ENCODE measurements at regions not wholly inside any gene's neighbourhood (a gene's known extent, or its start where the extent isn't known, plus 50 kb on each side); places are given as distances from the start of the nearest gene placed in this dataset.

- TF ChIP-seq RBM34 (IDR thresholded peaks at IDR 0.05; ENCODE audit: borderline replicate concordance, insufficient read depth, low read length): no peak
- no peak for TF ChIP-seq FOXK1 (CRISPR knock-in tag; IDR thresholded peaks at IDR 0.05; ENCODE audit: borderline replicate concordance)
These were observed 407.0 kb downstream of the MED13L start (continued) for GRCh38 chr12:115870510-115870909.

DNA sequence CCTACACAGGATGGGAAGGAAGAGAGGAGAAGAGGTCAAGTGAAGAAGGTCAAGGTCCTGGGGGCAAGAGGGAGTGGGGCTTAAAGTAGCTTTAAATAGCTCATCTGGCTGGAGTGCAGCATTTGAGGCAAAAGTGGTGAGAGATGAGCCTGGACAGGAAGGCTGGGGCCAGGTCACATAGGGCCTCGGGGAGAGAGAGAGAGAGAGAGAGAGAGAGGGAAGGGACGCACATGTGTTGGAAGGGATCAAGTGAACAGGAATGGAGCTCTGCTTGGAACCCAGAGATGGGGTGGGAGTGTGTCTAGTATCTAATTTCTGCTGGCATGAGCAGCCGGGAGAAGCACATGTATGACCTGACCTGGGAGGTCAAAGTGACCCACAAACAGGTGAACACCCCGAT, 407.5 kb downstream of the MED13L start:
- ATAC-seq: no peak
- no peaks in the 10 kb centered on the region for H3K36me3 ChIP-seq (ENCODE audit: control insufficient read depth, insufficient read depth, low read length)
- H3K4me3 ChIP-seq: no peak overlapping the region
- H3K79me2 ChIP-seq (ENCODE audit: control insufficient read depth, insufficient read depth, low read length): no peaks in the 10 kb centered on the region
- H4K20me1 ChIP-seq (replicated peaks; ENCODE audit: control insufficient read depth, insufficient read depth, low read length): 0 out of 2 replicates have a peak, but pooled peaks cover 3% of the 10 kb centered on the region
- DNase-seq (ENCODE audit: extremely low read depth in 1 of 4, low spot score in 3 of 4): no peak
- in situ Hi-C loops (cut with MboI) (no loop called here), intact Hi-C loops (cut with micrococcal nuclease) (no loop called here)
- no peak overlapping the region for H2AFZ ChIP-seq (ENCODE audit: low read depth, low read length)
- no peak overlapping the region for H3K27ac ChIP-seq (ENCODE audit: extremely low read depth, low read depth, low read length)
- BruUV-seq (replicated peaks): no TSS peak
- WGBS (ENCODE audit: insufficient coverage, low coverage, missing lambda C conversion rate): 17% methylated on average over 4 of the region's 4 CpGs
- H3K9ac ChIP-seq (ENCODE audit: insufficient read depth in 1 of 2, low read depth in 2 of 2, low read length in 2 of 2): no peak overlapping the region
- H3K27me3 ChIP-seq (ENCODE audit: control insufficient read depth in 2 of 2, insufficient read depth in 2 of 2, low read length in 2 of 2): no peaks in the 10 kb centered on the region; a peak in 1 of 5 replicates
- POLR2A ChIA-PET: no interaction called here
- no peaks in the 10 kb centered on the region for H3K4me1 ChIP-seq (replicated peaks in 1 of 2; ENCODE audit: control insufficient read depth in 2 of 2, insufficient read depth in 2 of 2, low read length in 2 of 2)
- CTCF ChIA-PET (ENCODE audit: low intra/inter-chr PET ratio): no interaction called here
- H3K4me2 ChIP-seq (ENCODE audit: insufficient read depth, low read length): no peak overlapping the region
- no peaks in the 10 kb centered on the region for H3K9me3 ChIP-seq (replicated peaks; ENCODE audit: control insufficient read depth, insufficient read depth, low read depth, low read length)
- H3K9me1 ChIP-seq (ENCODE audit: control insufficient read depth, insufficient read depth, low read length): no peaks in the 10 kb centered on the region
- no peak for FAIRE-seq
- TF ChIP-seq CHD2 (IDR thresholded peaks at IDR 0.05; ENCODE audit: low read depth, low read length) (no peak), PCBP1 (IDR thresholded peaks at IDR 0.05; ENCODE audit: low read depth, low read length, poor library complexity, severe bottlenecking) (no peak), RBM22 (IDR thresholded peaks at IDR 0.05; ENCODE audit: low read depth, low read length, poor library complexity, severe bottlenecking) (no peak), JUN (IDR thresholded peaks at IDR 0.05; ENCODE audit: borderline replicate concordance, low read depth, low read length) (no peak), JUN (CRISPR knock-in tag; IDR thresholded peaks at IDR 0.05; ENCODE audit: borderline replicate concordance) (no peak), TFAM (CRISPR knock-in tag; conservative IDR thresholded peaks at IDR 0.05) (no peak), MLX (CRISPR knock-in tag; conservative IDR thresholded peaks at IDR 0.05) (no peak), POLR2AphosphoS5 (IDR thresholded peaks at IDR 0.05; ENCODE audit: control insufficient read depth, insufficient read depth, low read depth, low read length) (no peak), CHD1 (IDR thresholded peaks at IDR 0.05; ENCODE audit: low read length) (no peak), HMG20B (CRISPR knock-in tag; IDR thresholded peaks at IDR 0.05) (no peak)
- TF ChIP-seq, protein P1, sequence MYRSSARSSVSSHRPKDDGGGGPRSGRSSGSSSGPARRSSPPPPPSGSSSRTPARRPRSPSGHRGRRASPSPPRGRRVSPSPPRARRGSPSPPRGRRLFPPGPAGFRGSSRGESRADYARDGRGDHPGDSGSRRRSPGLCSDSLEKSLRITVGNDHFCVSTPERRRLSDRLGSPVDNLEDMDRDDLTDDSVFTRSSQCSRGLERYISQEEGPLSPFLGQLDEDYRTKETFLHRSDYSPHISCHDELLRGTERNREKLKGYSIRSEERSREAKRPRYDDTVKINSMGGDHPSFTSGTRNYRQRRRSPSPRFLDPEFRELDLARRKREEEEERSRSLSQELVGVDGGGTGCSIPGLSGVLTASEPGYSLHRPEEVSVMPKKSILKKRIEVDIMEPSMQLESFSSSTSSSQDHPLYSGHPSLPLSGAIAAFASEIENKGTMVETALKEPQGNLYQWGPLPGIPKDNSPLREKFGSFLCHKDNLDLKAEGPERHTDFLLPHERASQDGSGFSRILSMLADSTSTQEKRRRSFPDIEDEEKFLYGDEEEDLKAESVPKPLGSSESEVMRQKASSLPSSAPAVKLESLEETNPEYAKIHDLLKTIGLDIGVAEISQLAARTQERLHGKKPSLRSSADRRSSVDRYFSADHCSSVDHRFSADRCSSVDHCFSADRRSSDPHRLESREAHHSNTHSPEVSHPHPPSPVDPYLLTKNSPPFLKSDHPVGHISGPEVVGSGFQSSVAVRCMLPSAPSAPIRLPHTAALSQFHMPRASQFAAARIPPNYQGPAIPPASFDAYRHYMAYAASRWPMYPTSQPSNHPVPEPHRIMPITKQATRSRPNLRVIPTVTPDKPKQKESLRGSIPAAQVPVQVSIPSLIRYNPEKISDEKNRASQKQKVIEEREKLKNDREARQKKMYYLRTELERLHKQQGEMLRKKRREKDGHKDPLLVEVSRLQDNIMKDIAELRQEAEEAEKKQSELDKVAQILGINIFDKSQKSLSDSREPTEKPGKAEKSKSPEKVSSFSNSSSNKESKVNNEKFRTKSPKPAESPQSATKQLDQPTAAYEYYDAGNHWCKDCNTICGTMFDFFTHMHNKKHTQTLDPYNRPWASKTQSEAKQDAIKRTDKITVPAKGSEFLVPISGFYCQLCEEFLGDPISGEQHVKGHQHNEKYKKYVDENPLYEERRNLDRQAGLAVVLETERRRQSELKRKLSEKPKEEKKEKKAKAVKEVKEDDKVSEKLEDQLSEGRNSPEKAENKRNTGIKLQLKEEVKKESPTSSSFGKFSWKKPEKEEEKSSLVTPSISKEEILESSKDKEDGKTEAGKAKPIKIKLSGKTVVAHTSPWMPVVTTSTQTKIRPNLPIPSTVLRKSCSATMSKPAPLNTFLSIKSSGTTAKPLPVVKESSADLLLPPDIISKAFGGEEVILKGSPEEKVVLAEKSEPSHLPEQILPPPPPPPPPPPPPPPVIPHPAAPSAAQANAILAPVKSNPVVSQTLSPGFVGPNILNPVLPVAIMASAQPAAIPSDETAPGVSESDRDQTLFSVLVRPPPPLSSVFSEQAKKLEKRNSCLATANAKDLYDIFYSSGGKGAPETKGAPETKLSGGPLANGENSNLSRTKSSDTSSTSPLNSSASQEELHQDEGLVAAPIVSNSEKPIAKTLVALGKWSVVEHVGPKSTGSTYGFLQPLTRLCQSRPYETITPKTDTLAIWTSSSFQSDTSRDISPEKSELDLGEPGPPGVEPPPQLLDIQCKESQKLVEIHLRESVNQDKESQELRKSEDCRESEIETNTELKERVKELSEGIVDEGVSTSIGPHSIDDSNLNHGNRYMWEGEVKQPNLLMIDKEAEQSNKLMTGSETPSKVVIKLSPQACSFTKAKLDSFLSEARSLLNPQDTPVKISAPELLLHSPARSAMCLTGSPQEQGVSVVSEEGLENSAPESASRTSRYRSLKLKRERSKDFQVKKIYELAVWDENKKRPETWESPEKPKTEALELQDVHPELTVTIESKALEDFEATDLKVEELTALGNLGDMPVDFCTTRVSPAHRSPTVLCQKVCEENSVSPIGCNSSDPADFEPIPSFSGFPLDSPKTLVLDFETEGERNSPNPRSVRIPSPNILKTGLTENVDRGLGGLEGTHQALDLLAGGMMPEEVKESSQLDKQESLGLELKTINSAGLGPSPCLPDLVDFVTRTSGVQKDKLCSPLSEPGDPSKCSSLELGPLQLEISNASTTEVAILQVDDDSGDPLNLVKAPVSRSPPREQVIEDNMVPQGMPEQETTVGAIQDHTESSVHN (IDR thresholded peaks at IDR 0.05; ENCODE audit: borderline replicate concordance in 1 of 2, low read depth in 1 of 2): no peak

Data from K562 (cell line).